ENCODE measurements at regions not wholly inside any gene's neighbourhood (a gene's known extent, or its start where the extent isn't known, plus 50 kb on each side); places are given as distances from the start of the nearest gene placed in this dataset.

GRCh38 chr16:5347561-5347960, 250.0 kb upstream of the EEF2KMT start:
- in situ Hi-C loops (cut with MboI; ENCODE audit: low sequenced_read_pairs, unreplicated experiment): no loop called here
- no peak for DNase-seq (ENCODE audit: low spot score)
- no peak for TF ChIP-seq CTCF (IDR thresholded peaks at IDR 0.05; ENCODE audit: borderline replicate concordance, control extremely low read depth, extremely low read depth, insufficient read depth, missing control alignments)

GRCh38 chr16:5336941-5337340, 239.3 kb upstream of the EEF2KMT start:
- no peak for TF ChIP-seq CTCF (IDR thresholded peaks at IDR 0.05; ENCODE audit: borderline replicate concordance, control extremely low read depth, extremely low read depth, insufficient read depth, missing control alignments)
- in situ Hi-C loops (cut with MboI; ENCODE audit: low sequenced_read_pairs, unreplicated experiment): no loop called here
- DNase-seq (ENCODE audit: low spot score): no peak

- in situ Hi-C loops (cut with MboI; ENCODE audit: low sequenced_read_pairs, unreplicated experiment): no loop called here
- no peak for TF ChIP-seq CTCF (IDR thresholded peaks at IDR 0.05; ENCODE audit: borderline replicate concordance, control extremely low read depth, extremely low read depth, insufficient read depth, missing control alignments)
- DNase-seq (ENCODE audit: low spot score): no peak
These were observed 236.4 kb upstream of the EEF2KMT start for GRCh38 chr16:5333991-5334390.

GRCh38 chr16:5333126-5333525, 235.5 kb upstream of the EEF2KMT start:
- no peak for TF ChIP-seq CTCF (IDR thresholded peaks at IDR 0.05; ENCODE audit: borderline replicate concordance, control extremely low read depth, extremely low read depth, insufficient read depth, missing control alignments)
- DNase-seq (ENCODE audit: low spot score): no peak
- in situ Hi-C loops (cut with MboI; ENCODE audit: low sequenced_read_pairs, unreplicated experiment): no loop called here

- in situ Hi-C loops (cut with MboI; ENCODE audit: low sequenced_read_pairs, unreplicated experiment): no loop called here
- DNase-seq (ENCODE audit: low spot score): no peak
- TF ChIP-seq CTCF (IDR thresholded peaks at IDR 0.05; ENCODE audit: borderline replicate concordance, control extremely low read depth, extremely low read depth, insufficient read depth, missing control alignments): no peak
These were observed 232.5 kb upstream of the EEF2KMT start for GRCh38 chr16:5330058-5330457.

GRCh38 chr16:5328546-5328945, 231.0 kb upstream of the EEF2KMT start:
- in situ Hi-C loops (cut with MboI; ENCODE audit: low sequenced_read_pairs, unreplicated experiment): no loop called here
- no peak for TF ChIP-seq CTCF (IDR thresholded peaks at IDR 0.05; ENCODE audit: borderline replicate concordance, control extremely low read depth, extremely low read depth, insufficient read depth, missing control alignments)
- DNase-seq (ENCODE audit: low spot score): no peak

GRCh38 chr16:5326395-5326794, 228.8 kb upstream of the EEF2KMT start:
- TF ChIP-seq CTCF (IDR thresholded peaks at IDR 0.05; ENCODE audit: borderline replicate concordance, control extremely low read depth, extremely low read depth, insufficient read depth, missing control alignments): no peak
- DNase-seq (ENCODE audit: low spot score): no peak
- in situ Hi-C loops (cut with MboI; ENCODE audit: low sequenced_read_pairs, unreplicated experiment): no loop called here

All from GM13976 (cell line).